H1 (cell line): ENCODE measurements at regions not wholly inside any gene's neighbourhood (a gene's known extent, or its start where the extent isn't known, plus 50 kb on each side); places are given as distances from the start of the nearest gene placed in this dataset.

ENCODE experiments used
- CTCF ChIA-PET: fragments of 300-600 bp; sonication (Branson Sonifier 250); formaldehyde crosslinking; loops from one replicate; lab custom pipeline; 2021; ENCODE audit not compliant: partially characterized antibody; lab: Charles Lee
- POLR2A ChIA-PET: fragments of 300-600 bp; sonication (Branson Sonifier 250); formaldehyde crosslinking; loops from one replicate; lab custom pipeline; 2021; ENCODE audit warnings: inconsistent platforms; ENCODE audit not compliant: partially characterized antibody; lab: Charles Lee
- DNase-seq, 2 experiments: peaks; one replicate each; pipeline versions ENCODE4 v3.0.0 to v3.0.0-alpha.2; 2010 to 2022; ENCODE audit warnings: low spot score in 2 of 2, low read depth in 1 of 2, mixed read lengths in 1 of 2
- FAIRE-seq: peaks from 2 replicates; lab custom pipeline; 2011; peaks lifted over from hg19 to GRCh38; lab: Jason Lieb, UNC
- H2AFZ ChIP-seq: 2 replicates; pipeline ENCODE4 v1.8.1; 2012; ENCODE audit warnings: low read length, inconsistent platforms
- H2AK5ac ChIP-seq: 2 replicates; pipeline ENCODE4 v1.6.1; 2013; ENCODE audit warnings: low read depth, low read length
- H2BK120ac ChIP-seq: replicated peaks from 2 replicates; pipeline ENCODE3; 2013; ENCODE audit warnings: low read depth, low read length, inconsistent platforms
- H2BK12ac ChIP-seq: 2 replicates; pipeline ENCODE4 v1.6.1; 2013; ENCODE audit warnings: low read depth, low read length
- H2BK15ac ChIP-seq: 2 replicates; pipeline ENCODE4 v1.6.1; 2013; ENCODE audit warnings: low read length
- H2BK20ac ChIP-seq: 2 replicates; pipeline ENCODE4 v1.6.1; 2013; ENCODE audit warnings: low read length
- H2BK5ac ChIP-seq: 2 replicates; pipeline ENCODE4 v1.6.1; 2013; ENCODE audit warnings: low read depth, low read length
- H3K14ac ChIP-seq: 2 replicates; pipeline ENCODE4 v1.6.1; 2013; ENCODE audit warnings: inconsistent platforms; ENCODE audit not compliant: insufficient read length
- H3K18ac ChIP-seq: 2 replicates; pipeline ENCODE4 v1.6.1; 2013; ENCODE audit warnings: low read length; ENCODE audit errors: extremely low read depth
- H3K23ac ChIP-seq: 2 replicates; pipeline ENCODE4 v1.6.1; 2013; ENCODE audit warnings: inconsistent platforms; ENCODE audit not compliant: insufficient read length
- H3K23me2 ChIP-seq: 2 replicates; pipeline ENCODE4 v1.6.1; 2013; ENCODE audit warnings: low read depth, low read length
- H3K27ac ChIP-seq: 2 replicates; pipeline ENCODE4 v1.6.1; 2011; ENCODE audit warnings: low read depth, low read length, inconsistent platforms
- H3K27me3 ChIP-seq, 4 experiments: replicated peaks in 1 of 4; 1 replicate in 1 of 4; 2 replicates in 3 of 4; pipeline versions ENCODE4 v1.6.1 to v1.8.1; 2011 to 2013; ENCODE audit warnings: low read length in 3 of 4, mild to moderate bottlenecking in 3 of 4, inconsistent platforms in 2 of 4, mixed read lengths in 2 of 4, moderate library complexity in 1 of 4; ENCODE audit not compliant: control insufficient read depth in 3 of 4, insufficient read depth in 3 of 4; ENCODE audit errors: extremely low read depth in 1 of 4
- H3K36me3 ChIP-seq, 4 experiments: 2 replicates each; pipeline versions ENCODE4 v1.6.1 to v1.8.1; 2011 to 2013; ENCODE audit warnings: mild to moderate bottlenecking in 4 of 4, low read length in 3 of 4, moderate library complexity in 2 of 4, control low read depth in 1 of 4, inconsistent platforms in 1 of 4; ENCODE audit not compliant: insufficient read depth in 4 of 4, control insufficient read depth in 2 of 4
- H3K4ac ChIP-seq: replicated peaks from 2 replicates; pipeline ENCODE3; 2013; ENCODE audit warnings: low read length, low read depth, mixed read lengths, inconsistent platforms; ENCODE audit not compliant: insufficient read length
- H3K4me1 ChIP-seq, 4 experiments: replicated peaks in 1 of 4; 1 replicate in 1 of 4; 2 replicates in 3 of 4; pipeline versions ENCODE4 v1.6.1 to v1.8.1; 2011 to 2013; ENCODE audit warnings: low read length in 3 of 4, inconsistent platforms in 2 of 4, mixed read lengths in 1 of 4; ENCODE audit not compliant: insufficient read depth in 4 of 4, control insufficient read depth in 3 of 4
- H3K4me2 ChIP-seq, 2 experiments: 2 replicates each; pipeline versions ENCODE4 v1.6.1 to v1.8.1; 2011 to 2013; ENCODE audit warnings: low read depth in 2 of 2, low read length in 2 of 2, control low read depth in 1 of 2, inconsistent platforms in 1 of 2, mild to moderate bottlenecking in 1 of 2; ENCODE audit not compliant: insufficient read depth in 1 of 2
- H3K4me3 ChIP-seq, 4 experiments: fragments of 200-600, 300-600 bp in 1 of 4; sonication (generic), shearing (Covaris generic), sonication (Bioruptor Twin) in 1 of 4; 2 replicates each; pipeline versions ENCODE4 v1.5.1 to v1.8.1; 2011 to 2016; ENCODE audit warnings: low read length in 4 of 4, low read depth in 3 of 4, control low read depth in 2 of 4, inconsistent platforms in 2 of 4, mild to moderate bottlenecking in 2 of 4, mixed read lengths in 1 of 4, moderate library complexity in 1 of 4; ENCODE audit not compliant: insufficient read depth in 2 of 4; ENCODE audit errors: extremely low read depth in 1 of 4
- H3K56ac ChIP-seq: replicated peaks from 2 replicates; pipeline ENCODE3; 2013; ENCODE audit warnings: low read depth, mild to moderate bottlenecking, mixed read lengths, low read length, inconsistent platforms; ENCODE audit not compliant: insufficient read length
- H3K79me1 ChIP-seq: 2 replicates; pipeline ENCODE4 v1.6.1; 2013; ENCODE audit warnings: low read depth, low read length, control low read depth
- H3K79me2 ChIP-seq, 2 experiments: 2 replicates each; pipeline versions ENCODE4 v1.6.1 to v1.8.1; 2012 to 2013; ENCODE audit warnings: low read length in 2 of 2, mild to moderate bottlenecking in 2 of 2, inconsistent platforms in 1 of 2; ENCODE audit not compliant: insufficient read depth in 2 of 2, control insufficient read depth in 1 of 2
- H3K9ac ChIP-seq, 4 experiments: replicated peaks in 1 of 4; 1 replicate in 1 of 4; 2 replicates in 3 of 4; pipeline versions ENCODE4 v1.6.1 to v1.8.1; 2011 to 2013; ENCODE audit warnings: low read depth in 3 of 4, low read length in 3 of 4, control low read depth in 2 of 4, mild to moderate bottlenecking in 2 of 4, moderate library complexity in 2 of 4, inconsistent platforms in 1 of 4; ENCODE audit errors: extremely low read depth in 1 of 4
- H3K9me3 ChIP-seq, 2 experiments: 2 replicates each; pipeline versions ENCODE4 v1.6.1 to v1.8.1; 2012 to 2013; ENCODE audit warnings: mild to moderate bottlenecking in 2 of 2, moderate library complexity in 2 of 2, control low read depth in 1 of 2, inconsistent platforms in 1 of 2, low read depth in 1 of 2, low read length in 1 of 2, mixed read lengths in 1 of 2; ENCODE audit not compliant: insufficient read depth in 2 of 2
- H4K20me1 ChIP-seq, 2 experiments: replicated peaks in 1 of 2; 2 replicates each; pipeline versions ENCODE3 to v1.8.1; 2011 to 2013; ENCODE audit warnings: inconsistent platforms in 2 of 2, low read length in 2 of 2, mild to moderate bottlenecking in 1 of 2; ENCODE audit not compliant: insufficient read depth in 2 of 2, control insufficient read depth in 1 of 2
- H4K5ac ChIP-seq: 2 replicates; pipeline ENCODE4 v1.6.1; 2013; ENCODE audit warnings: low read length, low read depth, mixed read lengths, inconsistent platforms; ENCODE audit not compliant: insufficient read length
- H4K8ac ChIP-seq: 2 replicates; pipeline ENCODE4 v1.8.0; 2013; ENCODE audit warnings: mild to moderate bottlenecking, moderate library complexity, low read length, inconsistent platforms; ENCODE audit not compliant: insufficient read depth; ENCODE audit errors: extremely low read depth
- H4K91ac ChIP-seq: replicated peaks from 2 replicates; pipeline ENCODE3; 2013; ENCODE audit warnings: low read length, mixed read lengths, inconsistent platforms; ENCODE audit not compliant: insufficient read length
- CHD1 ChIP-seq: IDR thresholded peaks from 2 replicates; pipeline ENCODE4 v1.6.1; 2012; ENCODE audit warnings: low read depth, low read length, improper control_type of control experiment
- EGR1 ChIP-seq: IDR thresholded peaks from 2 replicates; pipeline ENCODE4 v1.6.1; 2011; ENCODE audit warnings: low read depth, low read length, borderline replicate concordance
- EP300 ChIP-seq, 2 experiments: IDR thresholded peaks; 1 replicate in 1 of 2; 2 replicates in 1 of 2; pipeline ENCODE4 v1.6.1; 2011 to 2012; ENCODE audit warnings: low read depth in 2 of 2, low read length in 2 of 2, mild to moderate bottlenecking in 2 of 2, borderline replicate concordance in 1 of 2, inconsistent platforms in 1 of 2, moderate library complexity in 1 of 2
- GTF2F1 ChIP-seq: IDR thresholded peaks from 2 replicates; pipeline ENCODE4 v1.6.1; 2012; ENCODE audit warnings: low read depth, low read length, improper control_type of control experiment, borderline replicate concordance
- HDAC6 ChIP-seq: IDR thresholded peaks from one replicate; pipeline ENCODE4 v1.7.1; 2012; ENCODE audit warnings: low read depth, mild to moderate bottlenecking, inconsistent platforms, low read length, moderate library complexity
- PHF8 ChIP-seq: fragments of 200-600 bp; sonication (generic); conservative IDR thresholded peaks from 2 replicates; pipeline ENCODE4 v1.7.1; 2012; ENCODE audit warnings: low read depth, mild to moderate bottlenecking, inconsistent platforms, low read length, moderate library complexity
- POLR2A ChIP-seq, 2 experiments: IDR thresholded peaks; 1 replicate in 1 of 2; 2 replicates in 1 of 2; pipeline ENCODE4 v1.6.1; 2011; ENCODE audit warnings: low read depth in 2 of 2, low read length in 2 of 2, mild to moderate bottlenecking in 2 of 2; ENCODE audit errors: control extremely low read depth in 1 of 2
- RXRA ChIP-seq: IDR thresholded peaks from 2 replicates; pipeline ENCODE4 v1.6.1; 2011; ENCODE audit warnings: low read depth, mild to moderate bottlenecking, low read length, moderate library complexity; ENCODE audit not compliant: insufficient read depth
- SAP30 ChIP-seq: fragments of 300-600 bp; sonication (generic); IDR thresholded peaks from 2 replicates; pipeline ENCODE4 v1.7.1; 2012; ENCODE audit warnings: low read length, moderate library complexity, mild to moderate bottlenecking, inconsistent platforms; ENCODE audit not compliant: insufficient read depth, insufficient replicate concordance
- SUZ12 ChIP-seq: fragments of 200-600 bp; sonication (generic); IDR thresholded peaks from 2 replicates; pipeline ENCODE4 v1.6.1; 2012; ENCODE audit warnings: mild to moderate bottlenecking, inconsistent platforms, low read length, moderate library complexity, mixed read lengths
- TAF1 ChIP-seq: IDR thresholded peaks from 2 replicates; pipeline ENCODE4 v1.6.1; 2011; ENCODE audit warnings: mild to moderate bottlenecking, low read depth, low read length
- ZNF274 ChIP-seq: IDR thresholded peaks from 2 replicates; pipeline ENCODE4 v1.7.0; 2012; ENCODE audit warnings: low read length, borderline replicate concordance; ENCODE audit errors: extremely low read depth
- WGBS, 2 experiments: shearing (Covaris generic) in 1 of 2; methylation state at CpG; one replicate each; pipeline versions ENCODE4 v1.1.6 to v1.1.7; 2013 to 2015; ENCODE audit warnings: low lambda C conversion rate in 2 of 2, mixed read lengths in 2 of 2, inconsistent platforms in 1 of 2, low coverage in 1 of 2, missing lambda C conversion rate in 1 of 2; ENCODE audit not compliant: insufficient replicate concordance in 2 of 2, insufficient coverage in 1 of 2, insufficient read length in 1 of 2; ENCODE audit errors: extremely low coverage in 1 of 2, missing lambda C conversion rate in 1 of 2; 5-methylcytosine and 5-hydroxymethylcytosine counted together

- H3K4ac ChIP-seq: peak overlapping the region; percentile 46
- H4K5ac ChIP-seq: peak overlapping the region; percentile 8
- H3K27ac ChIP-seq: no peak overlapping the region; the same call in 1 of the 2 replicates
- WGBS, 2 experiments: 54% methylated on average over 3 of the region's 3 CpGs; no CpG with 5 or more reads in 1 of the 2 experiments
- H3K18ac ChIP-seq: no peak overlapping the region
- no peaks in the 10 kb centered on the region for H4K20me1 ChIP-seq
- peak overlapping the region; percentile 95 for H4K91ac ChIP-seq
- no peaks in the 10 kb centered on the region for H3K79me2 ChIP-seq
- H3K27me3 ChIP-seq: no peaks in the 10 kb centered on the region
- H3K14ac ChIP-seq: peak overlapping the region; percentile 19
- peak overlapping the region; percentile 33 to 61 (median 51); a peak in 7 of 8 replicates for H3K4me3 ChIP-seq
- peak overlapping the region in 1 of 4 experiments; percentile 53; a peak in 1 of 7 replicates for H3K9ac ChIP-seq
- no peaks in the 10 kb centered on the region for H3K9me3 ChIP-seq
- H3K4me2 ChIP-seq: peak overlapping the region; percentile 74 to 88
- POLR2A ChIA-PET: interaction anchor here (1.2 to 1.8 kb wide), 2 partner anchors 41 to 52 kb away, joined by 4 to 5 read pairs; no protein-coding TSS in a partner anchor
- H2BK15ac ChIP-seq: no peak overlapping the region
- peak overlapping the region; percentile 97; the same call in 1 of the 2 replicates for H2BK20ac ChIP-seq
- no peaks in the 10 kb centered on the region for H3K36me3 ChIP-seq
- H3K4me1 ChIP-seq: peaks cover 5 to 20% (median 12%) of the 10 kb centered on the region in 4 experiments
- H2BK120ac ChIP-seq: peak overlapping the region; percentile 36
- peaks cover 8% of the 10 kb centered on the region; the same call in 1 of the 2 replicates for H3K23me2 ChIP-seq
- H2BK12ac ChIP-seq: peak overlapping the region; percentile 94
- H3K23ac ChIP-seq: no peak overlapping the region
- H3K56ac ChIP-seq: peak overlapping the region; percentile 20
- H2BK5ac ChIP-seq: peak overlapping the region; percentile 91
- H2AFZ ChIP-seq: peak overlapping the region; percentile 90
- H3K79me1 ChIP-seq: no peaks in the 10 kb centered on the region
- no peak overlapping the region; the same call in 1 of the 2 replicates for H4K8ac ChIP-seq
- FAIRE-seq (no peak), DNase-seq (no peak)
- H2AK5ac ChIP-seq: peak overlapping the region; percentile 99; the same call in 1 of the 2 replicates
- CTCF ChIA-PET: interaction anchor here (0.9 to 16.0 kb wide), 6 partner anchors 16 to 220 kb away, joined by 3 to 168 read pairs (median 4); no protein-coding TSS in a partner anchor
- no peak for TF ChIP-seq EP300 (IDR thresholded peaks at IDR 0.05; ENCODE audit: borderline replicate concordance in 1 of 2, low read depth in 2 of 2, low read length in 2 of 2)
- no peak for TF ChIP-seq HDAC6
- TF ChIP-seq PHF8: no peak
- TF ChIP-seq GTF2F1: no peak
- no peak for TF ChIP-seq POLR2A (IDR thresholded peaks at IDR 0.05; ENCODE audit: control extremely low read depth in 1 of 2, low read depth in 2 of 2, low read length in 2 of 2)
- no peak for TF ChIP-seq EGR1
- TF ChIP-seq ZNF274: no peak
- TF ChIP-seq SAP30: no peak
- no peak for TF ChIP-seq TAF1
- no peak for TF ChIP-seq RXRA
- no peak for TF ChIP-seq CHD1
- TF ChIP-seq SUZ12: no peak
These were observed 80.7 kb upstream of the WASF3 start for GRCh38 chr13:26476782-26477142.
